Fibroblast of villous mesenchyme (primary cell): ENCODE measurements at regions not wholly inside any gene's neighbourhood (a gene's known extent, or its start where the extent isn't known, plus 50 kb on each side); places are given as distances from the start of the nearest gene placed in this dataset.

Source experiments
- DNase-seq: peaks from one replicate; pipeline ENCODE4 v3.0.0-alpha.2; 2010; ENCODE audit warnings: low read depth
- H3K4me3 ChIP-seq: 2 replicates; pipeline ENCODE4 v1.5.1; 2011; ENCODE audit warnings: low read depth, mild to moderate bottlenecking, low read length
- CTCF ChIP-seq: IDR thresholded peaks from 2 replicates; pipeline ENCODE4 v1.5.1; 2012; ENCODE audit warnings: low read depth, mild to moderate bottlenecking, low read length; ENCODE audit not compliant: insufficient read depth

GRCh38 chr2:35365859-35366258 is 989.7 kb upstream of the CRIM1 start:
- H3K4me3 ChIP-seq = no peak overlapping the region
- TF ChIP-seq CTCF = no peak
- DNase-seq = no peak

- TF ChIP-seq CTCF = no peak
- no peak overlapping the region for H3K4me3 ChIP-seq
- no peak for DNase-seq
These were observed 999.2 kb upstream of the CRIM1 start for GRCh38 chr2:35356332-35356731.

- DNase-seq = no peak
- TF ChIP-seq CTCF = no peak
- H3K4me3 ChIP-seq = no peak overlapping the region
These were observed 1000.5 kb upstream of the CRIM1 start for GRCh38 chr2:35355056-35355455.

DNA sequence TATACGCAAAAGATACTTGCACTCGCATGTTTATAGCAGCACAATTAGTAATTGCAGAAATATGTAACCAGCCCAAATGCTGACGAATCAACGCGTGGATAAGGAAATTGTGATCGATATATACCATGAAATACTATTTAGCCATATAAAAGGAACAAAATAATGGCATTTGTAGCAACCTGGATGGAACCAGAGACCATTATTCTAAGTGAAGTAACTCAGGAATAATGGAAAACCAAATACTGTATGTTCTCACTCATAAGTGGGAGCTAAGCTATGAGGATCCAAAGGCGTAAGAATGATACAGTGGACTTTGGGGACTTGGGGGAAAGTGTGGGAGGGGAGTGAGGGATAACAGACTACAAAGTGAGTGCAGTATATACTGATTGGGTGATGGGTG is 1008.0 kb upstream of the CRIM1 start:
- no peak for TF ChIP-seq CTCF
- no peak overlapping the region for H3K4me3 ChIP-seq
- DNase-seq = no peak

DNA sequence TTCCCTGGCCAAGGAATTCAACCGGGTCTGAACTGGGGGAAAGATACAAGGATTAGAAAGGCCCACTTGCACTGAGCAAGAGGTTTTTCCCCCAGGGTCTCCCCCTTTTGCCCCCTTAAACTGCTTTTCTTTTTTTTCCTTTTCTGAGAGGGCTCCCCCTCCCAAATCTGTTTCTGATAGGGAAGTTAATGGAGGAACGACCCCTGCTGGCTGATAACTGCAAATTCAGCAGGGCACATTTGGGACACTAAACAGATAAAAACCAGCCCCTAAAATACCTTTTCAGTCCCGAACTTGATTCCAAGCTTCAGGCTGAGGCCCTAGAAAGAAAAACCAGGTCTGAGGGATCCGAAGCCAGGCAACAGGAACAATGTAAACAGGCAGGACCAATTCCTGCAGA is 1012.4 kb upstream of the CRIM1 start:
- H3K4me3 ChIP-seq = no peak overlapping the region
- no peak for DNase-seq
- TF ChIP-seq CTCF = no peak

GRCh38 chr2:35339211-35339610 is 1016.4 kb upstream of the CRIM1 start:
- no peak for TF ChIP-seq CTCF
- H3K4me3 ChIP-seq = no peak overlapping the region
- no peak for DNase-seq

DNA sequence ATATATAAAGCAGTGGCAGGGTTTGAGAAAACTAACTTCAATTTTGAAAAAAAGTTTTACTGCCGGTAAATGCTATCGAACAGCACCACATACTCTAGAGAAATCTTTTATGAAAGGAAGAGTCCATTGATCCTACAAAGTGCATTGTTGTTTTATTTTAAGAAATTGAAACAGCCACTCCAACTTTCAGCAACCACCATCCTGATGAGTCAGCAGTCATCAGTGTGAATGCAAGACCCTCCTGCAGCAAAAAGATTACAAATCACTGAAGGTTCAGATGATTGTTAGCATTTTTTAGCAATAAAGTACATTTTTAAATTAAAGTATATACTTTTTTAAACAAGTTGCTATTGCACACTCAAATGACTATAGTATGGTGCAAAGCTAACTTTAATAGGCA is 1017.7 kb upstream of the CRIM1 start:
- no peak for TF ChIP-seq CTCF
- no peak overlapping the region for H3K4me3 ChIP-seq
- DNase-seq = no peak
